ENCODE measurements at regions not wholly inside any gene's neighbourhood (a gene's known extent, or its start where the extent isn't known, plus 50 kb on each side); places are given as distances from the start of the nearest gene placed in this dataset.
"Not testable (repeated sequence)": the region's sequence is repeated elsewhere in the genome, so short reads cannot be mapped to it uniquely, and the experiment has no call there.

DNA sequence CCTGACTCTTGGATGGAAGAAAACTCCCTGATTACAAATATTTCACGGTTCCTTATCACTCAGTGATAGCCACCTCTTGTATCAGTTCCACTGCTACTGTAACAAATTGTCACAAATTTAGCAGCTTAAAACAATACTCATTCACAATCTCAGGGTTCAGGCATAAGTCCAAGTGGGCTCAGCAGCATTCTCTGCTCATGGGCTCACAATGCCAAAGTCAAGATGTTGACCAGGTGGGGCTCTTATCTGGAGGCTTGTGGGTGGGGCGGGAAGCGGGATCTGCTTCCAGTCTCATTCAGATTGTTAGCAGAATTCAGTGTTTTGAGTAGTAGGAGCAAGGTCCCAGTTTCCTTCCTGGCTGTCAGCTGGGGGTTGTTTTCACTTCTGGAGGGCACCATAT, 137.3 kb upstream of the FAM78B start:
- DNase-seq (ENCODE audit: low read depth in 2 of 3, low spot score in 2 of 3): no peak

- no peak for DNase-seq (ENCODE audit: low read depth in 2 of 3, low spot score in 2 of 3)
Observed at GRCh38 chr1:166305371-166305770, 138.6 kb upstream of the FAM78B start.

GRCh38 chr1:166307261-166308188, 140.7 kb upstream of the FAM78B start:
- no peak for DNase-seq (ENCODE audit: low read depth in 2 of 3, low spot score in 2 of 3)

- not testable (repeated sequence) for DNase-seq (ENCODE audit: low read depth in 2 of 3, low spot score in 2 of 3)
Observed at GRCh38 chr1:166316306-166316705, 149.5 kb upstream of the FAM78B start.

DNA sequence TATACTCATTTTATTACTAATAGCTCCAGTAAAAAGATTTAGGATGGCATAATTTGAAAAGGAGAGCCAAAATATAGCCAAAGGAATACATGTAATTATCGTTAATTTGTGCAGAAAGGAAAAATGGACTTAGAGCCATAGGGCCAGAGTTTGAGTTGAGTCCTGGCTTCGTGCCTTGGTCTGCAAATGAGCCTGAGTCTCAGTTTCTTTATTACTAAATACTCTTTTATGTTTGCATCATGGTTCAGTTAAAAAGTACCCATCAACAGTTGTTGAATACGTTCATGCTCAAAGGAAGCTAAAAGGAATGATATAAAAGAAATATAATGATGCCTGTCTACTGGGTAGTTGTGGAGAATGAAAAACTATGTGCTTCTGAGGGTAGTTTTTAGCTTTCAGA, 155.7 kb upstream of the FAM78B start:
- DNase-seq (ENCODE audit: low read depth in 2 of 3, low spot score in 2 of 3): no peak

DNA sequence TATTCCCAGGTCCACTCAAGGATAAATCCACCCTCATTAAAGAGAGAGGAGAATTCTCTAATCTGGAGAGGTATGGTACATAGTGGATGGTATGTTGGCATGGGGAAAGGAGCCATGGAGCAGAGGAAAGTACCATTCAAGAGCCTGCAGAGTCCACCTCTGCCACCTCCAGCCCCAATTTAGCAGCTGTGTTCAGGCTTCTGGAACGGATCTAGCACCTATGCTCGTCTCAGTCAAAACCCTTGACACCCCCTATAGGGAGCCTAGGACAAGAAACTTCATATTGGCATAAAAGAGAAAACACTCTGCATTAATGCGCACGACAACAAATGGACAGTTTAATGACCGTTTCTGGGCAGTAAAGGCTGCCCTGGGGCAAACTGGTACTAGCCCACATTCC, 161.1 kb upstream of the FAM78B start:
- no peak for DNase-seq (ENCODE audit: low read depth in 2 of 3, low spot score in 2 of 3)

DNA sequence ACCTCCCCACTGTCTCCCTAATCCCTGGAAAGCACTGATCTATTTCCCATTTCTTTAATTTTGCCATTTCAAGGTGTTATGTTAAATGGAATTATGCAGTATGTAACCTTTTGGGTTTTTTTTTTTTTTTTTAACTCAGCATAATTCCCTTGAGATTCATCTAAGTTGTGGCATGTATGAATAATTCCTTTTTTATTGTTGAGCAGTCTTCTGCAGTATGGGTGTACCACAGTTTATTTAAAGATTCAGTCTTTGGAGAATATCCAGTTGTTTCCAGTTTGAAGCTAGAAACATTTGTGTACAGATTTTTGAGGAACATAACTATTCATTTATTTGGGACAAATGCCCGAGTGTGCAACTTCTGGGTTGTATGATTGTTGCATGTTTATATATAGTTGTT, 162.2 kb upstream of the FAM78B start:
- DNase-seq (ENCODE audit: low read depth in 2 of 3, low spot score in 2 of 3): no peak

- DNase-seq (ENCODE audit: low read depth in 2 of 3, low spot score in 2 of 3): no peak
Observed at GRCh38 chr1:166330096-166330495, 163.3 kb upstream of the FAM78B start.

DNA sequence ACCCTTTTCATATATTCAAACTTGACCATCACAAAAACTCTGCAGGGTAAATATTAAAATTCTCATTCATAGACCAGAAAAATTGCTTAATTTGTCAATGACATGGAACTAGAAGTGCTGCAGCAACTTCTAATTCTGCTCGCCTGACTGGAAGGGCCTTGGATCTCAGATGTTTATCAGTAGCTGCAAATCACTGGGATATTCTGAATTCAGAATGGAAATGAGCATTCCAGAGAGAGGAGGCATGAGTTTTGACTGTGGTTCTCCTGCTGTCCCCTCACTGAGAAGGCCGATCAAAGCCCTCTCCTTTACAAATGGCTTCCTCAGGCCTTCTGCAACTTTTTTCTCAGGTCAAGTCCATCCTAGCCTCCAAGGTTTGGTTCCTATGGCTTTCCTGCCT, 171.3 kb upstream of the FAM78B start:
- DNase-seq (ENCODE audit: low read depth in 2 of 3, low spot score in 2 of 3): no peak

- DNase-seq (ENCODE audit: low read depth in 2 of 3, low spot score in 2 of 3): no peak
Observed at GRCh38 chr1:166340709-166341108, 173.9 kb upstream of the FAM78B start.

GRCh38 chr1:166343276-166343675, 176.5 kb upstream of the FAM78B start:
- DNase-seq (ENCODE audit: low read depth in 2 of 3, low spot score in 2 of 3): no peak

DNA sequence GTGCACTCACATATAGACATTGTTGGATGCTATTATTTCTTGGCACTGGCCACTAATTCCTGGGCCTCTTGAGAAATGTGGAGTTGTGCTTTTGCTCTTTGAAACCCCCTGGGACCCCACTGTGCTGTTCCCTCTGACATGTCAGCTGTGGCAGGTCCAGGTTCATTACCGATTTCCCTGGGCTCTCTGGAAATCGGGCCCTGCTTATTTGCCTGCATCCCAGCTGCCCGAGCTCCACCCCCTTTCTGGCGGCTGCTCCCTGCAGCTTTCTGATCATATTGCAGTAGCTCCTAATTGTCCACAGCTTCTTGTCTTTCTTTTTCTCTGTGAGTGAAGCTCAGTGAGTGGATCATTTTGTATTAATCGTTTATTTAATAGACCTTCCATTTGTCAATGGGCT, 183.7 kb upstream of the FAM78B start:
- DNase-seq (ENCODE audit: low read depth in 2 of 3, low spot score in 2 of 3): no peak

DNA sequence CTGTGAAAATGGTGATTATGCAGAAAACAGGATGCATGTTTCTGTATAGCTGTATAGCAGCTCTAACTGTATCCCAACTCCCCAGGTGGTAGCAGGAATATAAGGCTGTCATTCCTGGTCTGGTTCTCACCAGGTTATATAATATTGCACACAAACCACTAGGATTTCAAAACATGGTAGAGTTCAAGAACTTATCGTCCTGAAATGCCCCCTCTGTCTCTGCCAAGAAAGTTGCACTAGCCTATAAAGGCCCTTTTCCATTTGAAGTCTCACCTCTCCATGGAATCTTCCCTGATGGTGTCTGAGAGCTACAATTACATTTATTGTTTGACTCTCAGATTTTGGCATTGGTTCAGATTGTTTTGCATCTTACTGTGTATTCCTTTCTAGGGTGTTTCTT, 184.9 kb upstream of the FAM78B start:
- DNase-seq (ENCODE audit: low read depth in 2 of 3, low spot score in 2 of 3): no peak

GRCh38 chr1:166353213-166353612, 186.4 kb upstream of the FAM78B start:
- no peak for DNase-seq (ENCODE audit: low read depth in 2 of 3, low spot score in 2 of 3)

DNA sequence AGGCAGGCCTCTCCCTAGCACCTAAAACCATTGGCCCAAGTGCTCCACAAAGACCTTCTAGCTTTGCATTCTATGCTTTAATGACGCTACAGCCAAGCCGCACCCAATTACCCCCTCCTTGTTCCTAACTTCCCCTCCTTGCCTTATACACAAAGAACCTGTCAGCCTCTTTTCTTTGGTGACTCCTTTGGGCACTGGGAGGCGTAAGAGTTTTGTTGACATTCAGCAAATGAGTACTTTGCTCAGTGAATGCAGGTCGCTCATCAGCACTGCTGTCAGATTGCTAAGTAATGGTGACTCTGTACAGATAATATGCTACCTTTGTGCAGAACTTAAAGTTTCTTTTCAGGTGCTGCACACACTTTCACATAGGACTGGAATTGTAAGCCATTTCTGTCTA, 187.6 kb upstream of the FAM78B start:
- no peak for DNase-seq (ENCODE audit: low read depth in 2 of 3, low spot score in 2 of 3)

DNA sequence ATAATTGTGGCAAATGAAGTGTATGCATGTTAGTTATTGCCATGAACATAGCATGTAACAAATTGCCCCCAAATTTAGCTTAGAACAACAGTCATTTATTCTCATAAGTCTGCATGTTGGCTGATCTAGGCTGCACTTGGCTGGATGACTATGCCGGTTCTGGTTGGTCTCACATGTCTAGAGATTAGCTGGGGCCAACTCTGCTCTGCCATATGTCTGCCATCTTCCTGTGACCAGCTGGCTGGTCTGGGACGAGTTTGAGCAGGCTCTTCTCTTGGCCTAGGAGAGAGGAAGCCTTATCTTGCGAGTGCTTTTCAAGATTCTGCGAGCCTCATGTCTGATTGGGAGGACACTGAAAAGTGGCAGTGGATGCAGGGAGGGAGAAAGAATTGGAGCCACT, 198.3 kb upstream of the FAM78B start:
- DNase-seq (ENCODE audit: low read depth in 2 of 3, low spot score in 2 of 3): no peak

DNA sequence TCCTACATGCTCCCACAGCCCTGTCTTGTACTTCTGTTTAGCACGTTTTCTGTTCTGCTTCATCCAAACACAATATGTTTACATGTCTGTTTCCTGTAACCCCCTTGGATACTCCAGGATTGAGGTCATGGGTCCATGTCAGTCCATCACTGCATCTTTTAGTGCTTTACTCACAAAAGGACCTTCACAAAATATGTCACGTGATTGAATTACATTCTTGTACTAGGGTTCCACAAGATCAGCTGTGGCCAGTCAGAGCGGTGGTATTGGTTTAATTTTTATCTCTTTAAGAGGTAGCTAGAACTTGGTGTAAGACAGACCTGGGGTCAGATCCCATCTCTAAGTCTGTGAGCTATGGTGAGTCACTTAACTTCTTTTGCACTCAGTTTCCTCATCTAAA, 201.2 kb upstream of the FAM78B start:
- no peak for DNase-seq (ENCODE audit: low read depth in 2 of 3, low spot score in 2 of 3)

DNA sequence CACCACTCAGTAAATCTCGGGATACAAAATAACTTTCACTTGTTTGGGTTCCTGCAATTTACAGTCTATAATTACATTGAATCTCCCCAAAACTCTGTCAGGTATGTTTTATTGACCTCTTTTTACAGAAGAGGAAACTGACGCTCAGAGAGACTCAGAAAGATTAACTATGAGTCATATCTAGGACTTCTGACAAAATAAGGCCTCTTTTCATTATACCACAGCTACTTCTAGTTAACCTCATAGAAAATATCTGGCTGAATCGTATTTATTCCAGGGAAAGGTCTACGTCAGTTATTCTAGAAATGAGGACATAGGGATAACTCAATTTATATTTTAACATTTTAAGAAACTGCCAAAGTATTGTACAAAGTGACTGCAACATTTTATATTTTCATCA, 211.1 kb upstream of the FAM78B start:
- no peak for DNase-seq (ENCODE audit: low read depth in 2 of 3, low spot score in 2 of 3)

DNA sequence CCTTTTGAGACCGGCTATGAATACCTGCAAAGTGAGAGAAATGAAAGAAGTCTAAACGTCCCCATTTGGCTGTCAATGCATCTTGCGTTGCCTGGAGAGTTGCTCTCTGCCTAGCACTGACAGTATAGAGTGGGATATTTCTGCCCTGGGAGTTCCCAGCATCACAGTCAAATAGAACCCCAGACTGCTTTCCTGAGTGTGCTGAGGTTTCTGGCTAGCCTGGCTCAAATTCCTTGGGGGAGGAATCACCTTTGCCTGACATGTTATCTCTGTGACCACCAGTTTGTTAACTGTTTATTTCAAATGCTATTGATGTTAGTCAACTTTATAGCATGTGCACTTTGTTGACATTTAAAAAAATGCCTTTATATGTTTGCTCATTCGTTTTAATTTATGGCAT, 212.0 kb upstream of the FAM78B start:
- no peak for DNase-seq (ENCODE audit: low read depth in 2 of 3, low spot score in 2 of 3)

DNA sequence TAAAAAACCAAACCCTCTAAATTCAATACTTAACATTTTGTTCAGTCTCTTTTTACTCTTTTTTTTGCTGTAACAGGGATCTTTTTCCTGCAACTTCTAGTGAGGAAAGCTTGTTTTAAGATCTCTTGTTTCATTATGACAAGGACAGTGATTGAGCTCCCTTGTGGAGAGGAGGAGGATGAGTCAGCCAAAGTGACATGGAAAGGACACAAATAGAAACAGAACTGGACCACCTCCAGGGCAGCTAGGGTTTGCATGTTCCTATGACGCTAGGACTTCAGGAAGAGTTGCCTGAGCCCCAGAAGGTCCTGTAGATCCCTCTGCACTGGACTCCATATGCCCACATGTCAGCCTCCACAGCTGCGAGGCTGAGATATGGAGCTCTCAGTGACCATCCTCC, 212.6 kb upstream of the FAM78B start:
- DNase-seq (ENCODE audit: low read depth in 2 of 3, low spot score in 2 of 3): no peak

DNA sequence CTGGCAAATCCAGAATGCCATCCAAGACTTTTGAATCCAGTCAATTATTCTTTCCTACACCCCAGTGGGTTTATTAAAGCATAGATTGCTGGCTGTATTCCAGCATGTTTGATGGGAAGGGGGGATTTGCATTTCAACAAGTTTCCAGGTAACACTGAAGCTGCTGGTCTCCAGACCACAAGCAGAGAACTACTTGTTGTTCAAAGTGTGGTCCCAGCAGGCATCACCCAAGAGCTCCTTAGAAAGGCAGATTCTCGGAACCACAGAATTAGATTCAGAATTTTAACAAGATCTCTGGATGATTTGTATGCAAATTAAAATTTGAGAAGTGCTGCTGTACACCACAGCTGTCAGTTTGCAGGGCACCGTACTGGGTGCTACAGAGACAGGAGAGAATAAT, 216.3 kb upstream of the FAM78B start:
- no peak for DNase-seq (ENCODE audit: low read depth in 2 of 3, low spot score in 2 of 3)

GRCh38 chr1:166383635-166384346, 217.0 kb upstream of the FAM78B start:
- DNase-seq (ENCODE audit: low read depth in 2 of 3, low spot score in 2 of 3): no peak
